Rectal smooth muscle tissue (tissue), 1 donor: ENCODE measurements at regions not wholly inside any gene's neighbourhood (a gene's known extent, or its start where the extent isn't known, plus 50 kb on each side); places are given as distances from the start of the nearest gene placed in this dataset.

Experiments
- H3K27ac ChIP-seq: one replicate; pipeline ENCODE4 v1.7.0; 2013; ENCODE audit warnings: low read depth, low read length, inconsistent platforms
- H3K27me3 ChIP-seq: one replicate; pipeline ENCODE4 v1.7.0; 2013; ENCODE audit warnings: low read length; ENCODE audit not compliant: control insufficient read depth, insufficient read depth
- H3K36me3 ChIP-seq: one replicate; pipeline ENCODE4 v1.7.0; 2013; ENCODE audit warnings: low read length; ENCODE audit not compliant: control insufficient read depth, insufficient read depth
- H3K4me1 ChIP-seq: one replicate; pipeline ENCODE4 v1.7.0; 2013; ENCODE audit warnings: low read length; ENCODE audit not compliant: control insufficient read depth, insufficient read depth
- H3K4me3 ChIP-seq: one replicate; pipeline ENCODE4 v1.7.0; 2013; ENCODE audit warnings: low read length
- H3K9ac ChIP-seq: one replicate; pipeline ENCODE4 v1.7.0; 2013; ENCODE audit warnings: low read length

DNA sequence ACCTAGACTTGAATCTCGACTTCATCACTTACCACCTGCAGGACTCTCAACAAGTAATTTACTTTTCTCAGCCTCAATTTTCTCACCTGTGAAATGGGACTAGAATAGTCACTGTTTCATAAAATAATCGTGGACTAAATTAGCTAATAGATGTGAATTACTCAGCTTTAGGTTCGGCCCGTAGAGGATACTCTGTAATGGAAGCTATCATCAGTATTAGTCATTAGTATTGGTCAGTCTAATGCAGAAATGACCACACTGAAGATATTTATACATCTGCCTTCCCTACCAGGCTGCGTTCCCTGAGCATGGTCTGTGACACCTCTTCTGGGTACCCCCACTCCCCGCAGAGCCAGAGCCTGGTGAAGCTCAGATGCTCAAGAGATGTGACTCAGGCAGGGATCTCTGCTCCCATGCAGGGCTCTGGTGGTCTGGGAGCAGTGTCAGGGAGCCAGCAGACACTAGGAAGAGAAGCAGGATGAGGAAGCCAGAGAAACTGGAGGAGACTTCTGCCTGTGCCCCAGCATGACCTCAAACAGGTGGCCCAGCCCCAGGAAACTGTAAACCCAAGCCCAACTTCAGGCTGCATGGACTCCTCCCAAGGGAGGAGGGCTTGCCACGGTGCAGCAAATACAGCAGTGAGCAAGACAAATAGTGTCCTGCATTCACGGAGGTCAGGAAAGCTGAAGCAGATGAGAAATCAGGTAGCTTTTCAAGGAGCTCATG, 88.0 kb upstream of the E2F8 start:
- peaks cover under 1% of the 10 kb centered on the region for H3K27me3 ChIP-seq
- no peak overlapping the region for H3K4me3 ChIP-seq
- H3K4me1 ChIP-seq, result no peaks in the 10 kb centered on the region
- H3K27ac ChIP-seq, result no peak overlapping the region
- no peak overlapping the region for H3K9ac ChIP-seq
- no peaks in the 10 kb centered on the region for H3K36me3 ChIP-seq

DNA sequence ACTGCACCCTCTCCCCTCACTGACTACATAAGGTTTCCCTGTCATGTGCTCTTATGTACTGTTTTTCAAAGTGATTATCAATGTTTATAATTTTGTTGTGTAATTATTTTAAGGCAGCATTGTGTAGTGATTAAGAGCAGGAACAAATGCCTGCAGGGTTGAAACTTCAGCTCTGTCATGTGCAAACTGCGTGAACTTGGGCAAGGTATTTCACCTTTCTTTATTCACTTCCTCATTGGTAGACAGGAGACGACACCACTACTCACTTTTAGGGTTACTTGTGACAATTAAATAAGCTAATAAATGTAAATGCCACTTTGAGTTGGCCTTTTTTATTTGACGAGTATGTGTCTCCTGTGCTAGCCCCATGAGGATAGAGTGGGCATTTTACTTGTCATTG, 86.5 kb upstream of the E2F8 start:
- H3K27ac ChIP-seq, result no peak overlapping the region
- H3K9ac ChIP-seq, result no peak overlapping the region
- H3K27me3 ChIP-seq, result no peaks in the 10 kb centered on the region
- H3K4me3 ChIP-seq, result no peak overlapping the region
- no peaks in the 10 kb centered on the region for H3K4me1 ChIP-seq
- H3K36me3 ChIP-seq, result no peaks in the 10 kb centered on the region

DNA sequence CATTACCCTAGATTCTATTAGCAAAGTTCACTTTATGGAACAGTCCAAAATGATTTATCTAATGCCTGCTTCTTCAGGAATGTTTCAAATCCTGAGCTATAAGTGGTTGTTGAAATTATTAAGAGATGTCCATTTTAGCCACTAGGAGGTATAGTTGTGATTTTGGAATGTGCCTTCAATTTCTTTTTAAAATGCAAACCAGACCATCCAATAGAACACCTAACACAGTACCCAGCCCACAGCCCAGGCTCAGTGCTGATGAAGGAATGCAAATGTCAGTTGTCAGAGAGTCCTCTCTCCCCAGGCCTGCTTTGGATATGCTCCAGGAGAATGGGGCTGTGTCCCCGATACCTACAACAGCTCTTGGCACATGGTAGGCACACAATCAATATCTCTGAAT, 85.8 kb upstream of the E2F8 start:
- no peaks in the 10 kb centered on the region for H3K27me3 ChIP-seq
- H3K27ac ChIP-seq, result no peak overlapping the region
- no peaks in the 10 kb centered on the region for H3K4me1 ChIP-seq
- no peak overlapping the region for H3K4me3 ChIP-seq
- H3K36me3 ChIP-seq, result no peaks in the 10 kb centered on the region
- H3K9ac ChIP-seq, result no peak overlapping the region

DNA sequence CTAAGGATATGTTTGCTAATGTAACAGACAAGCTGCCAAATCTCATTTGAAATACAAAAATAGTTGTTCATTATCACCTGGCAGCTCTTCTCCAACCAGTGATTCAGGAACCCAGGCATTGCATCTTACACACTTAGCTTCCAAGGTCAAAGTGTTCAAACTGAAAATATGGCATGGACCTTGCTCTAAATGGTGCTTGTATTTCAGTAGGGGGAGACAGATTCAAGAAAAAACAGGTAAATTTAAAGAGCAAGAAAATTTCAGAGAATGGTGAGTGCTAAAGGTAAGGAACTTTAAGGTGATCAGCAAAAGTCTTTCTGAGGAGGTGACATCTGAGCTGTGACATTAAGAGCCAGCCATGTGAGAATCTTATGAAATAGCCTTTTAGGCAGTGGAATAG, 82.8 kb upstream of the E2F8 start:
- no peaks in the 10 kb centered on the region for H3K27me3 ChIP-seq
- H3K4me3 ChIP-seq, result no peak overlapping the region
- H3K9ac ChIP-seq, result no peak overlapping the region
- no peaks in the 10 kb centered on the region for H3K4me1 ChIP-seq
- H3K27ac ChIP-seq, result no peak overlapping the region
- no peaks in the 10 kb centered on the region for H3K36me3 ChIP-seq

DNA sequence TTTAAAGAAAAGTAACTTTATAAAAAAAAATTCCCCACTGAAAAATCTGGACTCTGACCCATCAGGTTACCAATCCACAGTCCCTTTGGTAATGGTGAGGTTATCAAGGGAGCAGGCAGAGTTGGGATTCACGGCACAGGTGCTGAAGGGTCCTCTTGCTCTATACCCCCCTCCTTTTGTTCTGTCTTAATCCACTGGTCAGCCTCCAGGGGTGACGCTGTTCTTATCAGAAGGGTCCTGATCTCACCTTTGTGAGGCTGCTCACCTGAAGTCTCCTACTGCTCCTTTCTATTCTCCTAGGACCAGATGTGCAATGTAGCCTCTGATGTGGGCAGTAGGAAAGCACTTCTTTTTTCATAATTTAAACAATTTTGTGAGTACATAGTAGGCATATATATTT, 80.6 kb upstream of the E2F8 start:
- no peaks in the 10 kb centered on the region for H3K27me3 ChIP-seq
- no peak overlapping the region for H3K4me3 ChIP-seq
- no peak overlapping the region for H3K27ac ChIP-seq
- no peak overlapping the region for H3K9ac ChIP-seq
- no peaks in the 10 kb centered on the region for H3K36me3 ChIP-seq
- H3K4me1 ChIP-seq, result peaks cover 9% of the 10 kb centered on the region

DNA sequence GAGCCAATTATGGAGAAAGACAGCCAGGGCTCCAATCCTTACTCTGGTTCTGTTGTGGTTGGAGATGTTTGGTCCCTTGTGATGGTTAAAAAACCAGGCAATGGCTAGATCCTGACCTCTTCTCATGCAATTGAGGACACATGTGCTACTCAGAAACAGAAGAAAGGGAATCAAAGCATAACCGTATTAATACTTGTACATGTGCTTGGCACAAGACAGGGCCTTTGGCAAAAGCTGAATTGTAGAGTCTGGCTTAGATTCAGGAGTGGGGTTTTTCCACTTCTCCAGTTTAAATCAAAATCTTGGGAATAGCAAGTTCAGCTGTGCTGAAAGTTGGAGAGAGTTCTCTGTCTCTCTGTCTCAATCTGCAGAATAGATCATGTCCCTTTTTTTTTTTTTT, 80.1 kb upstream of the E2F8 start:
- H3K4me3 ChIP-seq, result no peak overlapping the region
- no peak overlapping the region for H3K27ac ChIP-seq
- peaks cover 9% of the 10 kb centered on the region for H3K4me1 ChIP-seq
- no peaks in the 10 kb centered on the region for H3K36me3 ChIP-seq
- no peak overlapping the region for H3K9ac ChIP-seq
- H3K27me3 ChIP-seq, result no peaks in the 10 kb centered on the region

DNA sequence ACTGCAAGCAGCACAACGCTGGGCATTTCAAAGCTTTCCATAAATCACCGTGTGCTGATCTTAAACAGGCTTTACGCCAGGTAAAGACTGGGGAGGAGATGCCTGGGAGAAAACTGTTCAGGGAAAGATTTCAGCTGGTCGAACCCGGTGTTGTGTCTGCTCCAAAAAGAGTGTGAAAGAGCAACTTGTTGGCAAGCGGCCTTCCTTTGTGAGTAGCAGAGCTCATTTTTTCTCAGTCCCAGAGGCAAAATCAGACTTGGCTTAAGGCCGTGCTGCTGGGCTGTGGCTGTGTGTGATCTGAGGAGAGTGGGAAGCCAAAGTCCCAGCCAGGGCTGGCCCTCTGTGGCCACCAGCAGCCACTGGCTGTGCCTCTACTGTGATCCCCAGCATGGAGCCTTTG, 75.7 kb upstream of the E2F8 start:
- Histone ChIP-seq H3K27me3 (no peaks in the 10 kb centered on the region), H3K4me3 (no peak overlapping the region), H3K4me1 (peaks cover 9% of the 10 kb centered on the region), H3K27ac (no peak overlapping the region), H3K9ac (no peak overlapping the region), H3K36me3 (no peaks in the 10 kb centered on the region)

DNA sequence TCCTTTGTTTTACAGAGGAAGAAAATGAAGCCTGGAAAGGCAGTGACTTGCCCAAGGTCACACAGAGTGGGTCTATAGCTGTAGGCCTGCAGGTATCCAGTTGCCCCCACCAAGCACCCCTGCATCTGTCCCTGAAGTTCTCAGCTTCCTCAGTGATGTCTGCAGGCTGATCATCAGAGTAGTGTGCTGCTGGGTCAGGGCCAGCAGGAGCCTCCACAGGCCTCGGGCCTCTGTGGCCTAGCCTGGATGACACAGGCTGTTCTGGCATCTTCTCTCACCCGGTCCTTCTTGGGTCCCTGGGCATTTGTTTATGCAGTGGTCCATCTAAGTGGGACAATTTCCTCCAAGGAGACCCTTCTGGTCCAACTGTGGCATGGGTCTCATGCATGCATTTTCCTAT, 74.8 kb upstream of the E2F8 start:
- Histone ChIP-seq H3K36me3 (no peaks in the 10 kb centered on the region), H3K4me3 (no peak overlapping the region), H3K27ac (no peak overlapping the region), H3K4me1 (peaks cover 9% of the 10 kb centered on the region), H3K9ac (no peak overlapping the region), H3K27me3 (no peaks in the 10 kb centered on the region)

DNA sequence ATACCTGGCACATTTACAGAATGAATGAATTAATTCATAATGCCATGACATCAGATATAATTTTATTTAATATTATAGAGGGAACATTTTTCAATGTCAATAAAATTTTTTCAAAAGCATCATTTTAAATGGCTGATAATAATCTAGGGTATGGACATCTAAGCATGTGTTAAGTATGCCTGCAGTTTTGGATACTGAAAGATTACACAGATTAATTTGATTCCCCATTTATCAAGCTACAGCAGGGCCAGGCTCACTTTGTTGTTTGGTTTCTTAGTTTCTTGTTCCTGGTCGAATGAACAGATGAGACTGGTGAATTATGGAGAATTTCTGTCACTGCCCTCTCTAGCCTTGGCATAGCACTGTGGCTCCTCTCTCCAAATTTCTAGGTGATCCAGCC, 72.4 kb upstream of the E2F8 start:
- Histone ChIP-seq H3K9ac (no peak overlapping the region), H3K27me3 (no peaks in the 10 kb centered on the region), H3K4me3 (no peak overlapping the region), H3K36me3 (no peaks in the 10 kb centered on the region), H3K27ac (no peak overlapping the region), H3K4me1 (peaks cover 9% of the 10 kb centered on the region)

DNA sequence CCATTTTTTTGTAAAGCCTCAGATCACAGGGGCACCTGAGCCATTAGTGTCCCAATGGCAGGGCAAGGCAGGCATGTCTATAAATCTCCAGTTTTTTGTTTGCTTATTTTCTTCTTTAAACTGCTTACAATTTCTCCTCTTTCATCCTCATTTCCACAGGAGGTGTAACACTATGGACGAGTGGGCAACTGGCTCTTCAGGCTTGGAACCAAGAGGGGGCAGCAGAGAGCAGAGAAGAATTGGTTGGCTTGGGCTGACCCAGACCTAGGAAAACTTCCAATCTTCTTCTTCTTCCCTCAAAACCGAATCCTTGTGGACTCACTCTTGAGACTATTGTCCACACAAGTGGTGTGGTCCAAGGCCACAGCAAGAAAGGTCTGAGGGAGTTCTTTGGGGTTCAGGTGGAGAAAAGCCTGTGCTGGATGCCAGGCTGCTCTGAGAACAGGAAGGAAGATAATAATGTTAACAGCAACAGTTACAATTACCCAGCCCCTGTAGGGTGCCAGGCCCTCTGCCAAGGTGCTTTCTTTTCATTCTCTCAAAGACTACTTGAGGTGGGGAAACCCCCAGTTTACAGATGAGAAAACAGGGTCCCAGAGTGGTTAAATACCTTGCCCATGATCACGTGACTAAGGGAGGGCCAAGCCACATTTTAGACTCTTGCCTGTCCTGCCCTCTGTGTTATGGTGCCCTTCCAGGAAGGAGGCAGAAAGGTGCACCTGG, 70.7 kb upstream of the E2F8 start:
- no peak overlapping the region for H3K9ac ChIP-seq
- peaks cover under 1% of the 10 kb centered on the region for H3K4me1 ChIP-seq
- H3K27me3 ChIP-seq, result no peaks in the 10 kb centered on the region
- H3K4me3 ChIP-seq, result no peak overlapping the region
- no peak overlapping the region for H3K27ac ChIP-seq
- H3K36me3 ChIP-seq, result no peaks in the 10 kb centered on the region

DNA sequence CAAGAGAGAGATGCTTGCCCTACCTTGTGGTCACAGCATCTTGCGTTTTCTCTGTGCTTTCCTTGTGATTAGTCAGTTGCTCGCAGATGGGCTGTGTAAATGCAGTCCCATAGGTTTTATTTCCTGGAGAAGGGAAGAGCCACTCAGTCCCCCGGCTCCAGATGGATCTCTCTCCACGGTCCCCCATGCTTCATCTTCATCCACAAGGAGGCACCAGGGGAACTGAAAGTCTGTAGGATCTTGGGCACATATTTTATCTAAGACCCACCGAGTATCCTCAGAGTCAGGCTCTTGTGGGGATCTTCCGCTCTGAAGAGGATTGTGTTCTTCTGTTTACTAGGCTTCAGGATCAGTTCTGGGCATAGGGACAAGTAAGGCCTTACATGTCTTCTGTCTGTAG, 66.8 kb upstream of the E2F8 start:
- Histone ChIP-seq H3K4me1 (no peaks in the 10 kb centered on the region), H3K36me3 (no peaks in the 10 kb centered on the region), H3K27ac (no peak overlapping the region), H3K4me3 (no peak overlapping the region), H3K9ac (no peak overlapping the region), H3K27me3 (no peaks in the 10 kb centered on the region)

DNA sequence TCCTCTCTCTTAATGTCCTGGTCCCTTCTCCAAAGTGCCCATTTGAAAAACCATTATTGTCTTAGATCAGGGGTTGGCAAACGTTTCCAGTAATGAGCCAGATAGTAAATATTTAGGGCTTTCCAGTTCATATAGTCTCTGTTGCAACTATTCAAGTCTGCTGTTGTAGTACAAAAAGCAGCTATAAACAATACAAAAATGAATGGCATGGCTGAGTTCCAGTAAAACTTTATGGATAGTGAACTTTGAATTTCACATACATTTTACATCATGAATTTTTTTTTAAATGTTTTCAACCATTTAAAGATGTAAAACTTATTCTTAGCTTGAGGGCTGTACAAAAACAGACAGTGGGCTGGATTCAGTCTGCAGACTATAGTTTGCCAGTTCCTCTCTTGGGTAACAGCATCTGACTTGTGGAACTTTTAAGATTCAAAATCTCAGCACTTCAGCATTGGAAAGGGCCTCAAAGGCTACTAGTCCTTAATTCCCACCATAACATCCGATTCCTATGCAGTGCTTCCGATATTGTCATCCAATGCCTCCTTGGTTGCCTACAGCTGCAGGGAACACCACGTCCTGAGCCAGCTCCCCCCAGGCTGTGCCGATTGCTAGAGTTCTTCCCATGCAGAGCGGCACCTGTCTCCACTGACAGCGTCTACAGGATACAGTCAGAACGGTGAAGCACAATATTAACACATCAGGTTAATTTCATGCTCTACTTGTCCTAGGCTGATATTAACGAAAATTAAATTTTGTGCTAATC, 65.6 kb upstream of the E2F8 start:
- Histone ChIP-seq H3K4me3 (no peak overlapping the region), H3K27ac (no peak overlapping the region), H3K4me1 (no peaks in the 10 kb centered on the region), H3K9ac (no peak overlapping the region), H3K36me3 (no peaks in the 10 kb centered on the region), H3K27me3 (no peaks in the 10 kb centered on the region)
